Brain pericyte (primary cell): ENCODE measurements at regions not wholly inside any gene's neighbourhood (a gene's known extent, or its start where the extent isn't known, plus 50 kb on each side); places are given as distances from the start of the nearest gene placed in this dataset.
"Not testable (repeated sequence)": the region's sequence is repeated elsewhere in the genome, so short reads cannot be mapped to it uniquely, and the experiment has no call there.

ENCODE experiments used
- DNase-seq: peaks from one replicate; pipeline ENCODE4 v3.0.0-alpha.2; 2012; ENCODE audit warnings: low read depth, low spot score

GRCh38 chr2:61774351-61774750 is 79.5 kb downstream of the FAM161A start:
- DNase-seq, result no peak

- no peak for DNase-seq
These were observed 81.7 kb downstream of the FAM161A start for GRCh38 chr2:61771904-61772845.

GRCh38 chr2:61770746-61771145 is 83.1 kb downstream of the FAM161A start:
- DNase-seq, result no peak

- DNase-seq, result no peak
These were observed 83.6 kb downstream of the FAM161A start for GRCh38 chr2:61770298-61770697.

- DNase-seq, result no peak
These were observed 84.7 kb downstream of the FAM161A start for GRCh38 chr2:61769093-61769675.

GRCh38 chr2:61764035-61764800 is 89.6 kb downstream of the FAM161A start:
- DNase-seq, result peak; percentile 97

GRCh38 chr2:61763605-61764034 is 90.2 kb downstream of the FAM161A start:
- no peak for DNase-seq

GRCh38 chr2:61762292-61762691 is 91.6 kb downstream of the FAM161A start:
- no peak for DNase-seq

GRCh38 chr2:61759718-61760117 is 94.1 kb downstream of the FAM161A start:
- DNase-seq, result no peak

- no peak for DNase-seq
These were observed 94.9 kb downstream of the FAM161A start for GRCh38 chr2:61759005-61759404.

- no peak for DNase-seq
These were observed 95.7 kb downstream of the FAM161A start for GRCh38 chr2:61758159-61758558.

GRCh38 chr2:61753512-61753911 is 100.3 kb downstream of the FAM161A start:
- no peak for DNase-seq

GRCh38 chr2:61750624-61751023 is 103.2 kb downstream of the FAM161A start:
- DNase-seq, result no peak

- no peak for DNase-seq
These were observed 110.9 kb downstream of the FAM161A start for GRCh38 chr2:61742955-61743354.

GRCh38 chr2:61737841-61738240 is 116.0 kb downstream of the FAM161A start:
- no peak for DNase-seq

GRCh38 chr2:61736953-61737352 is 116.9 kb downstream of the FAM161A start:
- no peak for DNase-seq

- DNase-seq, result no peak
These were observed 120.3 kb downstream of the FAM161A start for GRCh38 chr2:61733563-61733962.

GRCh38 chr2:61732787-61733186 is 121.1 kb downstream of the FAM161A start:
- DNase-seq, result no peak

- no peak for DNase-seq
These were observed 126.1 kb downstream of the FAM161A start for GRCh38 chr2:61727746-61728145.

GRCh38 chr2:61726456-61727209 is 127.2 kb downstream of the FAM161A start:
- DNase-seq, result no peak

- DNase-seq, result not testable (repeated sequence)
These were observed 130.5 kb downstream of the FAM161A start for GRCh38 chr2:61723364-61723763.
